ENCODE measurements at regions not wholly inside any gene's neighbourhood (a gene's known extent, or its start where the extent isn't known, plus 50 kb on each side); places are given as distances from the start of the nearest gene placed in this dataset.
"Not testable (repeated sequence)": the region's sequence is repeated elsewhere in the genome, so short reads cannot be mapped to it uniquely, and the experiment has no call there.

DNA sequence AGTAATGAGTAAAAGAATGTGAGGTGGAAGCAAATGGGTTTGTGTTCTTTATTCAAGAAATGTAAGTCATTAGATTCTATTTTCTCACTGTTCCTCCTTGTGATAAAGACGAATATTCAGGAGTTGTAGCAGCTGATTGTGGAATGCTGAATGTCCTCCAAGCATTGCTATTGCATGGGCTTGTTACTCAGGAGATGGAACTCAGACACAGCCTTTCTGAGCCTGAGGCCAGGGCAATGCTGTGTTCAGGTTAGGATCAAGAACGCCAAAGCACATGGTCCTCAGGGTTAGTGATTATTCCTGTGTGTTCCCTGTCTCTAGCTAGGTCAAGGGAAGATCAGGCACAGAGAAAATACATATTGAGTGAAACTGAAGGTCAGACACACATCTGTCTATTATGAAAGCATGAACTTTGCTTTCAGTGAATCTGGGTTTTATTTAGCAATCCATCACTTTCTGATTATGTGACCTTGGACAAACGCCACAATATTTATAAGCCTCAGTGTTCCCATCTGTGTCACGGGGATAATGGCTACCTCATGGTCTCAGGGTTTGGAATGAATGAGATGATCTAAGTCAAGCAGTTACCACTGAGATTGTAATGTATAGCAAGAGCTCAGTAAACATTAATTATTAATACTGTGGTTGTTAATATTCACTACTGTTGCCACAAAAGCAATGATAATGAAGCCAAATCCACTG is 426.8 kb upstream of the DYNLRB2 start:
- DNase-seq (ENCODE audit: low spot score) = no peak
- Mint-ChIP-seq H3K9me3 (no peaks in the 10 kb centered on the region), H3K4me1 (ENCODE audit: low read depth in 2 of 2) (no peaks in the 10 kb centered on the region), H3K27ac (no peak overlapping the region), H3K36me3 (no peaks in the 10 kb centered on the region), H3K27me3 (peaks cover 18 to 47% of the 10 kb centered on the region in 2 donors), H3K4me3 (no peak overlapping the region)
- ATAC-seq = no peak

DNA sequence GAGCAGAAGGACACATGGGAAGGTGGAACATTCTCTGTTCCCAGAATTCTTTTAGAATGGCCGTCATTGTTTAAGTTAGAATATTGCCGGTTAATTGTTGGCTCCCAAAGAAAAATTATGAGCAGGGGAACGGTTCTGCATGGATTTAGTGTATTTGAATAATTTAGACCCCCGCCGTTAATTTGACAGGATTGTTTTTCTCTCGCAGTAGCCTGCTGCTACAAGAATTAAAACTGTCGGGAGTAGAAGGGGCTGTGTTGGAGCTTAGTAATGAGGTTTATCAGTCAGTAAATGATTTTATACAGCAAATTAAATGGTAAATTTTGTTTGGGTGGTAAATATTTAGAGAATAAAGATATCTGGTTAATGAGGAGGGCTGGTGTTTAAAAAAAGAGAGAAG is 431.2 kb upstream of the DYNLRB2 start:
- Mint-ChIP-seq H3K4me3 (no peak overlapping the region), H3K27me3 (peaks cover 27 to 47% of the 10 kb centered on the region in 2 donors), H3K4me1 (ENCODE audit: low read depth in 2 of 2) (no peaks in the 10 kb centered on the region), H3K36me3 (no peaks in the 10 kb centered on the region), H3K9me3 (no peaks in the 10 kb centered on the region), H3K27ac (no peak overlapping the region)
- no peak for DNase-seq (ENCODE audit: low spot score)
- no peak for ATAC-seq

DNA sequence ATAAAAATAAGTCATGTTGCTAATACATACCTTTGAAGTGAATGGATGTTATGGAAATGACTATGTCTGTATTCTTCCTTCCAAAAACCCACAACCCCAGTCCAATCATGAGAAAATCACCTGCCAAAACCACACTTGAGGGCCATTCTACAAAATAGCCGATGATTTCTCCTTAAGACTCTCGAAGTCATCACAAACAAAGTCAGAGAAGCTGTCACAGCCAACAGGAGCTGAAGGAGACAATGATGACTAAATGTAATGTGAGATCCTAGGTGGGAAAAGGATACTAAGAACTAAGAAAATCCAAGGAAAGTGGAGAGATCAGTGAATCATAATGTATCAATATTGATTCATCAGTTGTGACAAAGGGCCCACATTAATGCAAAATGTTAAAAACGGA is 432.9 kb upstream of the DYNLRB2 start:
- no peaks in the 10 kb centered on the region for H3K9me3 Mint-ChIP-seq
- no peak overlapping the region for H3K4me3 Mint-ChIP-seq
- no peaks in the 10 kb centered on the region for H3K4me1 Mint-ChIP-seq (ENCODE audit: low read depth in 2 of 2)

DNA sequence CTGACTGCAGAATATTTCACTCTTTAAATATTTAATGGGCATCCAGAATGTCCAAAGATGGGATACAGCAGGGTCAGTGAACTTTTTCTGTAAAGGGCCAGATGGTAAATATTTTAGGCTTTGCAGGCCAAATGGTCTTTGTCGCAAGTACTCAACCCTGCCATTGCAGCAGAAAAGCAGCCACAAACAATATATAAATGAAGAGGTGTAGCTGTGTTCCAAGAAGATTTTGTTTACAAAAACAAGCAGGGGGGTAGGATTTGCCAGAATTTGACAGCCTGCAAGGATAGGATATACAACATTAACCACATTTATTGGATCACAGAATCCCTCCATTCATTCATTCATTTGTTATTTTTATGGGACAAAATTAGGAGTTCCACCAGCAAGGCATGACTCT is 435.0 kb upstream of the DYNLRB2 start:
- Mint-ChIP-seq H3K4me3 (no peak overlapping the region), H3K36me3 (no peaks in the 10 kb centered on the region), H3K9me3 (no peaks in the 10 kb centered on the region), H3K27ac (no peak overlapping the region), H3K27me3 (peaks cover 24 to 52% of the 10 kb centered on the region in 2 donors), H3K4me1 (ENCODE audit: low read depth in 2 of 2) (no peaks in the 10 kb centered on the region)
- no peak for DNase-seq (ENCODE audit: low spot score)
- ATAC-seq = no peak

More for the DNA sequence above, 432.9 kb upstream of the DYNLRB2 start:
- Mint-ChIP-seq H3K36me3 (no peaks in the 10 kb centered on the region), H3K27me3 (peaks cover 30 to 58% of the 10 kb centered on the region in 2 donors), H3K27ac (no peak overlapping the region)
- ATAC-seq = no peak
- DNase-seq (ENCODE audit: low spot score) = no peak

DNA sequence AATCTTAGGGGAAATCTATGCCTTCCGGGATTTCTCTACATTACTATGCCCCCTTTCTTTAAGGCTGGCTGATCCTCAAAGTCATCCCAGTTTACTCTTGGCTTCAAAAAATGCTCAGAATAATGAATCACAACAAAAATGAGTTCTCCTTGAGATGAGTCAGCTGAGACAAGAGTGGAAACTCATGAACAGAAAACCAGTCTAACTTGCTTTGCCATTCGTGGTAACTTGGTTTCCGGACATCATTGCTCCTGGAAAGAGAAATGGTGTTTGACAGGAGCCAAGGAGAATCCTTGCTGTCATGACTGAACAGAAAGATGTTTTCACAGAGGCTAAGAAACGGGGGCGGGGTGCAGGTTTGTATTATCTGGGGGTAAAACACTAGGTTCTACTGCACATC is 435.6 kb upstream of the DYNLRB2 start:
- ATAC-seq = no peak
- peaks cover 24 to 52% of the 10 kb centered on the region in 2 donors for H3K27me3 Mint-ChIP-seq

DNA sequence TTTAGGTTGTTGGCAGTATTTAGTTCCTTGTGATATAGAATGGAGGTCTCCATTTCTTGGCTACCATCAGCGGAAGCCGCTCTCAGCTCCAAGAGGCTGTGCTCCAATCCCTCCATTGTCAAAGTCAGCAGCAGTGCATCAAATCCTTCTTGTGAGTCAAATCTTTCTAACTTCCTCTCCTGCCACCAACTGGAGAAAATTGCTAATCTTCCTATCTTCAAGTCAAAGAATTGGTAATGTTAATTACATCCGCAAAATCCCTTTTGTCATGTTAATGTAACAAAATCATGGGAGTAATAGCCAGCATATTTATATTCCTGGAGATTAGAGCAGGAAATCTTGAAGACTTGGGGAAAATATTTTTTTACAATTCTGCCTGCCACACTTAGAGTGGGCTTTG is 436.4 kb upstream of the DYNLRB2 start:
- H3K4me1 Mint-ChIP-seq (ENCODE audit: low read depth in 2 of 2) = no peaks in the 10 kb centered on the region
- no peak overlapping the region for H3K4me3 Mint-ChIP-seq
- peaks cover 24 to 53% of the 10 kb centered on the region in 2 donors for H3K27me3 Mint-ChIP-seq
- ATAC-seq (no peak), DNase-seq (ENCODE audit: low spot score) (no peak)
- H3K9me3 Mint-ChIP-seq = no peaks in the 10 kb centered on the region
- H3K36me3 Mint-ChIP-seq = no peaks in the 10 kb centered on the region
- no peak overlapping the region for H3K27ac Mint-ChIP-seq

More for the DNA sequence above, 435.6 kb upstream of the DYNLRB2 start:
- Mint-ChIP-seq H3K4me3 (no peak overlapping the region), H3K27ac (no peak overlapping the region), H3K9me3 (no peaks in the 10 kb centered on the region), H3K4me1 (ENCODE audit: low read depth in 2 of 2) (no peaks in the 10 kb centered on the region), H3K36me3 (no peaks in the 10 kb centered on the region)
- no peak for DNase-seq (ENCODE audit: low spot score)

DNA sequence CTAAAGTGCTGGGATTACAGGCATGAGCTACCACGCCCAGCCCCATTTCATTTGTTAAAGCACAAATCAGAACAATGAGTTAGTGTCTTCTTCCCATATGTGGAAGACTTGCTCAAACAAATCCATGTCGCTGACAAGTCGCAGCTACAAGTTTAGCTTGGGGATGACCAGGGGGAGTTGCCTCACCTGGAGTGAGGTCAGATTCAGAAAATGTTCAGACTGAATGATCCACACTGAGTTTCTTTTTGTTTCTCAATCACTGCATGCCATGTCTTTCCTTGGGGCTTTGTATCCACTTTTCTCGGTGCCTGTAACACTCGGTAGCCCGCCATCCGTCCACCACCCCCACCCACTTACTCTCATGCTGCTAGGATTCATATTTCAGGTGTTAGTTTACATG is 437.3 kb upstream of the DYNLRB2 start:
- peaks cover 27 to 53% of the 10 kb centered on the region in 2 donors for H3K27me3 Mint-ChIP-seq

DNA sequence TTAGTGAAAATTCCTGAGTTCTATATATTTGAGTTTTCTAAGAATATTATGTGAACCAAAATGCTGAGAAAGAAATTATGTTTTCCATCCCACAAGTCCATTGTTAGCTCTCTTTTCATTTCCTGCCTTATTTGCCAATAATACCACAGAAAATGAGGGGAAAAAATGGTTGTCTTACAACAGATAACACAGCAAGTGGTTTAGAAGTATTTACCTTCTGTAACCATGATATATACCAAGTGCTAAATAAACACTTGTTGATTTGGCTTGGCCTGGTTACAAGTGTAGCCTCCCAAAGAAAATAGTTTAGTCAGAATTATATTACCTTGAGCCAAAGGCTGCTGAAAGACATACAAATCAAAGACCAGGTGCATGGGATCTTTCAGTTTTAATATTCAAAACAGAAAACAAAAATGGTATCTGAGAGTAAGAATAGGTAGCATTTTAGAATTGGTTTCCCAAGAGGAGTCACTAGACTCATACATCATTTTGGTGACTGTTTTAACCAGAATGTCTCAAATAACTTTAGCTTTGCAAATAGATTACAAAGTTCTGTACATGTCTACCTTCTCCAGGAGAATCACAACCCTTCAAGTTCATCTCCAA is 439.8 kb upstream of the DYNLRB2 start:
- no peaks in the 10 kb centered on the region for H3K36me3 Mint-ChIP-seq
- H3K9me3 Mint-ChIP-seq = peaks cover 3% of the 10 kb centered on the region
- H3K27me3 Mint-ChIP-seq = peaks cover 20 to 57% of the 10 kb centered on the region in 2 donors
- no peak for DNase-seq (ENCODE audit: low spot score)
- no peaks in the 10 kb centered on the region for H3K4me1 Mint-ChIP-seq (ENCODE audit: low read depth in 2 of 2)
- no peak overlapping the region for H3K4me3 Mint-ChIP-seq
- no peak overlapping the region for H3K27ac Mint-ChIP-seq
- ATAC-seq = no peak

More for the DNA sequence above, 437.3 kb upstream of the DYNLRB2 start:
- Mint-ChIP-seq H3K9me3 (no peaks in the 10 kb centered on the region), H3K36me3 (no peaks in the 10 kb centered on the region), H3K4me3 (no peak overlapping the region), H3K27ac (no peak overlapping the region), H3K4me1 (ENCODE audit: low read depth in 2 of 2) (no peaks in the 10 kb centered on the region)
- ATAC-seq (no peak), DNase-seq (ENCODE audit: low spot score) (no peak)

DNA sequence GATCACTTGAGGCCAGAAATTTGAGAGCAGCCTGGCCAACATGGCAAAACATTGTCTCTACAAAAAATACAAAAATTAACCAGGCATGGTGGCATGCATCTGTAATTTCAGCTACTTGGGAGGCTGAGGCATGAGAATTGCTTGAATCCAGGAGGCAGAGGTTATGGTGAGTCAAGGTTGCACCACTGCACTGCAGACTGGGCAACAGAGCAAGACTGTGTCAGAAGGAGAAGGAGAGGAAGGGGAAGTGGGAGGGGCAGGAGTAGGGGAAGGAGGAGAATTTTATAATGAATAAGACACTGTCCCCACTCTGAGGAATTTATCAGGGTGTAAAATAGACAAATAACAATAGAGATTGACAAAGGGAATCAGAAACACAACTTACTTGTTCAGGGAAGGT is 440.6 kb upstream of the DYNLRB2 start:
- Mint-ChIP-seq H3K27ac (no peak overlapping the region), H3K36me3 (no peaks in the 10 kb centered on the region), H3K4me3 (no peak overlapping the region), H3K4me1 (ENCODE audit: low read depth in 2 of 2) (no peaks in the 10 kb centered on the region), H3K27me3 (peaks cover 18 to 54% of the 10 kb centered on the region in 2 donors), H3K9me3 (peaks cover 3% of the 10 kb centered on the region)
- no peak for DNase-seq (ENCODE audit: low spot score)
- no peak for ATAC-seq

DNA sequence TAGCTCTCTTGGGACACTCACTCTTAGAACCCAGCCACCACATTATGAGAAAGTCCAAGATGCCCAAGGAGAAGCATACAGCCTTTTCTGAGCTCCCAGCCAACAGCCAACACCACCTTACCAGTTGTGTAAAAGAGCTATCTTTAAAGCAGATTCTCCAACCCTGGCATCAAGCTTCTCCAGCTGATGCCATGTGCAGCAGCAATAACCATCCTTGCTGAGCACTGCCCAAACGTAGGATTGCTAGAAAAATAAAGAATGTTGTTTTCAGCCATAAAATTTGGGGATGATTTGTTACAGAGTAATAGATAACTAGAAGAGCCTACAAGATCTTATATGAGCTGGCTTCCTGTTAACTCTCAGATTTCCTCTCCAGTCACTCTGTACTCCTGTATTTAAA is 443.7 kb upstream of the DYNLRB2 start:
- H3K9me3 Mint-ChIP-seq = peaks cover 3% of the 10 kb centered on the region
- H3K27me3 Mint-ChIP-seq = peaks cover 9 to 48% of the 10 kb centered on the region in 2 donors
- H3K4me3 Mint-ChIP-seq = no peak overlapping the region
- H3K4me1 Mint-ChIP-seq (ENCODE audit: low read depth in 2 of 2) = no peaks in the 10 kb centered on the region
- no peak overlapping the region for H3K27ac Mint-ChIP-seq
- DNase-seq (ENCODE audit: low spot score) (no peak), ATAC-seq (no peak)
- H3K36me3 Mint-ChIP-seq = no peaks in the 10 kb centered on the region

DNA sequence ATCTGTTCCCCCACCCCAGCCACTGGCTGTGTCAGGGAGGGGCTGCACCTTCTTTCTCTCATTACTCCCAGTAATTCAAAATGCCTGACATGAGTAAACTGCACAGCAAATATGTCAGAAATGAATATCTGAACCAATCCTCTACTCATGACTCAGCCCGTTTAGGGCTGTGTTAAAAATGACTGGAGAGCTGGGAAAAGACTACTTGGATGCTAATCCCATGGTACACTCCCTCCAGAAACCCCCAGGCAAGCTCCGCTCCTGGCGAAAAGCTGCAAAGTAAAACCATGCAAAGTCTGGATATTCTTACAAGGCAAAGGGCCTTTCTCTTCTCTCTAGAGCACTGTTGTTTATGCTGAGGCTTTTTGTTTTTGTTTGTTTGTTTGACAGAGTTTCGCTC is 448.1 kb upstream of the DYNLRB2 start:
- H3K36me3 Mint-ChIP-seq = no peaks in the 10 kb centered on the region
- DNase-seq (ENCODE audit: low spot score) (no peak), ATAC-seq (no peak)
- H3K27ac Mint-ChIP-seq = no peak overlapping the region
- no peak overlapping the region for H3K4me3 Mint-ChIP-seq
- H3K4me1 Mint-ChIP-seq (ENCODE audit: low read depth in 2 of 2) = no peaks in the 10 kb centered on the region
- peaks cover 3% of the 10 kb centered on the region for H3K9me3 Mint-ChIP-seq
- peaks cover 3 to 29% of the 10 kb centered on the region in 2 donors for H3K27me3 Mint-ChIP-seq

DNA sequence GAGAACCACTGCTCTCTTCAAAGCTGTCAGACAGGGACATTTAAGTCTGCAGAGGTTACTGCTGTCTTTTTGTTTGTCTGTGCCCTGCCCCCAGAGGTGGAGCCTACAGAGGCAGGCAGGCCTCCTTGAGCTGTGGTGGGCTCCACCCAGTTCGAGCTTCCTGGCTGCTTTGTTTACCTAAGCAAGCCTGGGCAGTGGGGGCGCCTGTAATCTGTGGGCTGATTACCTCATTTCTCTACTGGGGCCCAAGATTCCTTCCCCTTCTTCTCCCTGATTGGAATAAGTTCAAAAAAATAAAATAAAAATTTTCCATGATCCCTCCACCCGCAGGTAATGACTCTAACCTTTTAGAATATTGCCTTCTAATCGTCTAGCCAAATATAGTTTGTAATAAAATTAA is 449.3 kb upstream of the DYNLRB2 start:
- not testable (repeated sequence) for H3K36me3 Mint-ChIP-seq; DNase-seq (ENCODE audit: low spot score); H3K4me1 Mint-ChIP-seq (ENCODE audit: low read depth in 2 of 2); H3K27ac Mint-ChIP-seq; H3K4me3 Mint-ChIP-seq; H3K9me3 Mint-ChIP-seq; ATAC-seq
- peaks cover 0 to 20% of the 10 kb centered on the region in 2 donors for H3K27me3 Mint-ChIP-seq

DNA sequence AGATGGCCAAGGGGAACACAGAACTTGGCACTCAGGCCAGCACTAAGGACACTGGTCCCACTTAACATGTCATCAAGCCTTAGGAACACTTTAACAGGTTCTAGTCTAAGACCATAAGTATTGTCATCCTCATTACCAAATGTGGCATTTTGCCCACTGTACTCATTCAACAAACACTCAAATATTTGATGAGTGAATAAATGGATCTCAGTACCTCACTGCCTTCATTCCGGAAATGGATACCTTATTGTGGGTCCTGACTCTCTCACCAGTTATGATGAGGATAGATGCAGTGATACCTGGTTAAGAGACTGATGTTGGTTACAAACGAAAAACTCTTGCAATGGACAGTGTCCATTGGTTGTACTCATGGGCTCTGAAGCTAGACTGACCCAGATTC is 455.2 kb upstream of the DYNLRB2 start:
- DNase-seq (ENCODE audit: low spot score) = no peak
- H3K27ac Mint-ChIP-seq = no peak overlapping the region
- no peak overlapping the region for H3K4me3 Mint-ChIP-seq
- H3K36me3 Mint-ChIP-seq = no peaks in the 10 kb centered on the region
- peaks cover 6 to 16% of the 10 kb centered on the region in 2 donors for H3K27me3 Mint-ChIP-seq
- no peak for ATAC-seq
- no peaks in the 10 kb centered on the region for H3K4me1 Mint-ChIP-seq (ENCODE audit: low read depth in 2 of 2)
- no peaks in the 10 kb centered on the region for H3K9me3 Mint-ChIP-seq

DNA sequence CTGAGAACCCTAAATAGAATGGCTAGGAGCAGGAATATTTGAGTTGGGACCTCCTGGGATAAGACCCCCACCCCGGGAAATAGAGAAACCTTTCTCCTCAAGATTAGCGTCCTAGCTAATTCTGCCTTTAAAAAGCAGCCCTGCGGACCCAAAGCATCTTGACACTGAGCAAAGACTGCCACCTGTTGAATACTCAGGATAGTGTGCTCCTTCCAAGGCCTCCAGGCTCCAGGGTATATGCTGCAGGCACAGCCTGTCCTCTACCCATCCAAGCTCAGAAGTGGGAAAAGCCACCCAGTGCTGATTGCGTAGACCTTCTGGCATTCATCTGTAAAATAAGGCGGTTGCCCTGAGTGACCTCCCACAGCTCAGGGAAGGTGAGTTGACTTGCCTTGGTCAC is 456.2 kb upstream of the DYNLRB2 start:
- Mint-ChIP-seq H3K36me3 (no peaks in the 10 kb centered on the region), H3K4me3 (no peak overlapping the region), H3K9me3 (no peaks in the 10 kb centered on the region), H3K4me1 (ENCODE audit: low read depth in 2 of 2) (no peaks in the 10 kb centered on the region), H3K27ac (no peak overlapping the region), H3K27me3 (peaks cover 6 to 21% of the 10 kb centered on the region in 2 donors)
- ATAC-seq (peak in 1 of 2 donors; percentile 52), DNase-seq (ENCODE audit: low spot score) (no peak)

Measured in natural killer cell treated with Interleukin-12 subunit alpha and Interleukin-12 subunit beta and Interleukin-15 and Interleukin-18, amount 100 ng/mL, for 72 hours (primary cell).